SK-N-MC (cell line): ENCODE measurements at regions not wholly inside any gene's neighbourhood (a gene's known extent, or its start where the extent isn't known, plus 50 kb on each side); places are given as distances from the start of the nearest gene placed in this dataset.

ENCODE experiments used
- EZH2 ChIP-seq: fragments of 200-600 bp; sonication (generic); IDR thresholded peaks from one replicate; pipeline ENCODE4 v1.6.1; 2017; ENCODE audit warnings: antibody characterized with exemption
- FOXP2 ChIP-seq: optimal IDR thresholded peaks from 2 replicates; pipeline ENCODE3; 2011; ENCODE audit warnings: mild to moderate bottlenecking, moderate library complexity; ENCODE audit not compliant: insufficient read depth; ENCODE audit errors: extremely low read length, control extremely low read depth
- POLR2AphosphoS5 ChIP-seq: IDR thresholded peaks from 2 replicates; pipeline ENCODE4 v1.6.1; 2012; ENCODE audit warnings: mild to moderate bottlenecking, low read depth, low read length, borderline replicate concordance

GRCh38 chr17:68122587-68122986 lies 87.1 kb downstream of the KPNA2 start:
- TF ChIP-seq EZH2 (no peak), POLR2AphosphoS5 (no peak), FOXP2 (no peak)
